HPDE6-E6E7 (cell line): ENCODE measurements at regions not wholly inside any gene's neighbourhood (a gene's known extent, or its start where the extent isn't known, plus 50 kb on each side); places are given as distances from the start of the nearest gene placed in this dataset.
"Not testable (repeated sequence)": the region's sequence is repeated elsewhere in the genome, so short reads cannot be mapped to it uniquely, and the experiment has no call there.

Experiments used
- DNase-seq: peaks from one replicate; pipeline ENCODE4 v3.0.0; 2011; ENCODE audit warnings: missing footprints; ENCODE audit errors: extremely low spot score

DNA sequence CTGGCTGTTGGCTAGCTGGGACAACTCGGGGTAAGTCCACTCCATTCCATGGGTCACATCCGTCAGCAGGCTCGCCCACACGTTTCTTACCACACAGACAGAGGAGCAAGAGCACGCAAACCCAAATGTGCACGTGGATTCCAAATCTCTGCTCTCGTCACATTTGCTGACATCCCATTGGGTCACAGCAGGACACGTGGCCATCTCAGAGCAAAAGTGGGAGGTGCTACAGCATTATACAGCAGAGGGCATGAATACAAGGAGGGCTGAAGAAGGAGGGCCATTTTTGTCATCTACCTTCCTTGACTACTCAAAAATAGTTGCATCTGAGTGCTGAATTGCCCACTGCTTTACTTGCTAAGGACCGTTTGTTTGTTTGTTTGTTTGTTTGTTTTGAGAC is 84.7 kb downstream of the RBBP6 start:
- no peak for DNase-seq

DNA sequence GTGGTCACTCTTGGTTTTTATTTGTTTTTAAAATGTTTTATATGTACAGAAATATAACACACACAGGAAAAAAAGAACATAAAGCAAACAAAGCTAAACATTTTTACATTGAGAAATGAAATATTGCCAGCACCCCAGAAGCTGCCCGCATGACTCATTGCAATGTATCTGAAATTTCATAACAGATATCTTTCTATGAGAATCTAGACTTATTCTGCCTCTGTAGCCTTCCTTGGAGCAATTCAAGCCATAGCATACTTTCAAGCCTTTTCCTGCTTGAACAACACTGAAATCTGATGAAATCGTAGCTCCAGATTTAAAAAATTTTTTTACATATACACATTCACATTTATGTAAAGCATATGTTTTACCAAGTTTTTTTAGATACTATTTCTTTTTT is 86.9 kb downstream of the RBBP6 start:
- DNase-seq, result no peak

DNA sequence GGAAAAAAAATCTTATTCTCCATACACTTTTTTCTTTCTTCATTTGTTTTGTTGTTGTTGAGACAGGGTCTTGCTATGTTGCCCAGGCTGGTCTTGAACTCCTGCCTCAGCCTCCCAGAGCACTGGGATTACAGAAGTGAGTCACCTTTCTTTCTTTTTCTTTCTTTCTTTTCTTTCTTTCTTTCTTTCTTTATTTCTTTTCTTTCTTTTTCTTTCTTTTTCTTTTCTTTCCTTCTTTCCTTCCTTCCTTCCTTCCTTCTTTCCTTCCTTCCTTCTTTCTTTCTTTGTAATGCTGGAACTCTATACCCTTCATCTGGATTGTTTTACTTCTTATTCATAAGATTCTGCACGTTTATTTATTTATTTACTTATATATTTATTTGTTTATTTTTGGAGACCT is 94.5 kb upstream of the TNRC6A start:
- DNase-seq, result no peak

DNA sequence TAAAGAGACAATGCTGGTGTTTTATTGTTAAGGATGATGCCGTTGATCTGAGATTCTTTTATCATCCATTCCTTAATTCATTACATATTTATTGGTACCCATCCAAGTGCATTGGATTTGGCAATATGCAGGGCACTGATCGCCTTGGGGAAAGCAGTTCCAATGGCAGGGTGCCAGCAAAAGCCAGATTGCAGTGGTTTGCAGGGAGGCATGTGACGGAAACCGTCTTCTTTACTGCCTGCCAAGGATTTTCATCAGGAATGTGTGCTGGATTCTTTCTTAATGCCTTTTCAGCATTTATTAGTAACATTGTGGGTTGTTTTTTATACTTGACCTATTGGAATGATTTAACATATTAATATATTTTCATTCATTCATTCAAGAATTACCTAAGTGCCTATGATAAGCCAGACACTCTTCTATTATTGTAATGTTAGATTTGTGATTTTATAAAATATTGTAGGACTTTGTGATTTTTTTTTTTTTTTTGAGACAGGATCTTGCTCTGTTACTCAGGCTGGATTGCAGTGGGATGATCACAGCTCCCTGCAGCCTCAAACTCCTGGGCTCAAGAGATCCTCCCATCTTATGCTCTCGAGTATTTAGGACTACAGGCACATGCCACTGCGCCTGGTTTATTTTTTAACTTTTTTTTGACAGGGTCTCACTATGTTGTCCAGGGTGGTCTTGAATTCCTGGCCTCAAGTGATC is 93.4 kb upstream of the TNRC6A start:
- peak; percentile 39 for DNase-seq

DNA sequence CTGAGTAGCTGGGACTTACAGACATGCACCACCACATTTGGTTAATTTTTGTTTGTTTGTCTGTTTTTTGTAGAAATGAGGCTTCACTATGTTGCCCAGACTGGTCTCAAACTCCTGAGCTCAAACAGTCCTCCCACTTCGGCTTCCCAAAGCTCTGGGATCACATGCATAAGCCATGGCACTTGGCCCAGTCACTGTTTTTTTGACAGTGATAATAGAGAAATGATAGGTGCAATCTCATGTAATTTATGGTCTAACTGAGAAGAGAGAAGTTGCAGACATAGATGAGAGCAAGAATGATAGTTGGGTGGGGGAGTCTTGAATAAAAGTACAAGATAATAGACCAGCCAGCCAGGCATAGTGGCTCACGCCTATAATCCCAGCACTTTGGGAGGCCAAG is 89.7 kb upstream of the TNRC6A start:
- no peak for DNase-seq

DNA sequence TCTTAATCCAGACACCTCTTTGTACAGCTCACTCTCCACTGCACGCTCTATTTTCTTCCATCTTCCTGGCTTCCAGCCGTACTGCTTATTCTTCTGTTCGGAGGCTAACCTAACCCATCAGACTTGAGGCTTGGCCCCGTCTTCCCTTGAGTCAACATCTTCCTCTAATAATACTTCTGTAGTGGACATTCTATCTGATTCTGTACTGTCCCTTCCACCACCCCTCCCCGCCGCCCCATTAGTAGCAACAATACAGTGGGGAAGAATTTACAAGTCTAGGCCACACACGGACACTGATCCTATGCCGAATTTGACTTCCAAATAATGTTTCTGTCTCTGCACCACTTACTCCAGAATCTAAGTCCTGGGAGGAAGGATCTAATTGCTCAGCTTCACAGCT is 86.0 kb upstream of the TNRC6A start:
- no peak for DNase-seq

DNA sequence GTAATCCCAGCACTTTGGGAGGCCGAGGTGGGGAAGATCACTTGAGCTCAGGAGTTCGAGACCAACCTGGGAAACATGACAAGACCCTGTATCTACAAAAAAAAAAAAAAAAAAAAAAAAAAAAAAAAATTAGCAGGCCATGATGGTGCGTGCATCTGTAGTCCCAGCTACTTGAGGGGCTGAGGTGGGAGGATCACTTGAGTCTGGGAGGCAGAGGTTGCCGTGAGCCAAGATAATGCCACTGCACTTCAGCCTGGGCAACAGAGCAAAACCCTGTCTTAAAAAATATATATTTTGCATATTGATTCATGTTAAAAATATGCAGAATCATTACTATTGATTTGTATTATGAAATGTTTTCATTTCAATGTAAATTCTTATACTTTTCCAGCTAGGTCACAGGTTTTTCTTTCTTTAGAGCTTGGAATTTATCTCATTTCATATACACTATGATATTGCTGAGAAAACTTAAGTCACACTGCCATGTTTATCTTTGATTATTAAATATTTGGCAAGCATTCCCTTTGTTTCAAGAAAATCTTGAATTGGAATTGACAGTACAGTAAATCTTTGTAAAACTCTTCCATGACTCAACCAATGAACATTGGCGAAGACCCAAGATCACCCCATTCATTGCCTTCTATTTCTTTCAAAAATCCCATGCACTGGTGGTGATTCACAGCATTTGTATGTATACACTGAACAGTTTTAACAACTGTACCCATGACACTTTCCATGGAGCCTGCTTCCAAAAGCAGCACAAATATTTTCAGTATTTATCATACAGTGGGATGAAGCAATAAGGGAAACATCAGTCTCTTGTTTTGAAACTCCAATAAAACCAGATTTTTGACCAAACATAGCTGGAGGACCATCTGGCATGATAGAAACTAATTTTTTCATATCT is 83.5 kb upstream of the TNRC6A start:
- DNase-seq, result peak; percentile 85

DNA sequence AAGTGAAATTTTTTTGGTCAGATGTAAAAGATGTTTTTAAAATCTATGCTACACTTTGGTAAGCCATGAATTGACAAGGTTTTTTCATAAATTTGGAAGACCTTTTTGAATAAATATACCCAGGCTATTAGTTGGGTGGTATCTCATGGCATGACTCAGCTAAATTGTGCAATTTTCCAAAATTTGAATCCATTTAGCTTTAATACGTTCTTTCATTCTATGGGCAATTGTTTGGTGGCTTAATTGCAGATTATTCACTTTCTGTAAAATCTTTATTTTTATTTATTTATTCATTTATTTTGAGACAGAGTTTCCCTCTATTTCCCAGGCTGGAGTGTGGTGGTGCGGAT is 82.8 kb upstream of the TNRC6A start:
- no peak for DNase-seq

DNA sequence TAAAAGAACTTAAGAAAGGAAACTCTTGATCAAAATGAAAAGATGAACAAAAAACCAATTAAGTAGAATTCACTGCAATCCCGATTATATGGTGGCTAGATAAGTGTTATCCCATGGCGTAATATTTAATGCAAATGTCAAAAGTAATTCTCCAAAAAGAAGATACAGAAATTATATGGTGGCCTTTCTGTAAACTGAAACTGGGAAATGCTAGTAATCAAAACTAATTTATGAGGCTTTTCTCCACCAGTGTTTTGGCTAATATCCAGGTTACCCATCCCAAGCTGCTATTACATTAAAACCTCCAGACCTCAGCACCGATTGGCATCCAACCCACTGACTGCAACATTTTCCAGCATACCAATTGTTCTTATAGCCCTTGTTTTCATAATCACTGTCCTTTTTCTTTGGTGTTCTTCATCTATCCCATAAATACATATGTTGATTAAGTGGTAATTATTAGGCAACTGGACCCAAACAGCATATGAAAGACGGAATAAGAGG is 77.2 kb upstream of the TNRC6A start:
- DNase-seq, result no peak

DNA sequence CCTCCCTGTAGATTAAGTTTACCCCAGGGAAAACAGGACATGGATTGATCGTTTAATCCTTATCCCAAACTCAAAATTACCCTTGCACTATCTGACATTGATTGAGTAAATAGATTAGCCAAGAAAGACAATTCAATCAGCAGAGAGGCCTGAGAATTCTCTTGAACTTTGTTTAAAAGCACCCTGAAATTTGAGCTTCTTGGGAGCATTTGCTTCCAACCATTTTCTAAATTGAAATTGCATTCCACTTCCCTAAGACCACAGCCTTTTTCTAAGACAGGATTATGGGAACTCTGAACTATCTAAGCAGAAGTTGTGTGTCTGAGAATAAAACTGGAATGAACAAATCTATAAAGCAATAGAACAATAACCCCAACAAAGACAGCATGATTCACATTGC is 76.6 kb upstream of the TNRC6A start:
- DNase-seq, result no peak

DNA sequence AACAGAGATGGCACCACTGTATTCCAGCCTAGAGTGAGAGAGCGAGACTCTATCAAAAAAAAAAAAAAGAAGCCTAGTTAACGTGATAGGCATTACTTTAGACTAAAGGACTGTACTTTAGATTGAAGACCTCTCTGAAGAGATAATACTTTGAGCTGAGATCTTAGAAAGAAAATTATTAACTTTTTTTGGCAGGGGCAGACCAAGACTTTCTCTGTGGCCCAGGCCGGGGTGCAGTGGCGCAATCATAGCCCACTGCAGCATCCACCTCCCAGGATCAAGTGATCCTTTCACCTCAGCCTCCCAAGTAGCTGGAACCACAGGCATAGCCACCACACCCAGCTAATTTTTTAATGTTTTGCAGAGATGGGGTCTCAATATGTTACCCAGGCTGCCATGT is 75.7 kb upstream of the TNRC6A start:
- DNase-seq, result no peak

DNA sequence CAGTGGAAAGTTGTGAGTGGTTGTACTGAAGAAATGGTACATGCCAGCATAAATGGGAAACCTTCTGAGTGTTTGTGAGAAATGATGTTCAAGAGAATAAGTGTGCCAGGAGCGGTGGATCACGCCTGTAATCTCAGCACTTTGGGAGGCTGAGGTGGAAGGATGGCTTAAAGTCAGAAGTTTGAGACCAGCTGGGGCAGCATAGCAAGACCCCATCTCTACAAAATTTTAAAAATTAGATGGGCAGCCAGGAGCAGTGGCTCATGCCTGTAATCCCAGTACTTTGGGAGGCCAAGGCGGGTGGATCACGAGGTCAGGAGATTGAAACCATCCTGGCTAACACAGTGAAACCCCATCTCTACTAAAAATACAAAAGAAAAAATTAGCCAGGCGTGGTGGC is 63.5 kb upstream of the TNRC6A start:
- DNase-seq, result not testable (repeated sequence)

DNA sequence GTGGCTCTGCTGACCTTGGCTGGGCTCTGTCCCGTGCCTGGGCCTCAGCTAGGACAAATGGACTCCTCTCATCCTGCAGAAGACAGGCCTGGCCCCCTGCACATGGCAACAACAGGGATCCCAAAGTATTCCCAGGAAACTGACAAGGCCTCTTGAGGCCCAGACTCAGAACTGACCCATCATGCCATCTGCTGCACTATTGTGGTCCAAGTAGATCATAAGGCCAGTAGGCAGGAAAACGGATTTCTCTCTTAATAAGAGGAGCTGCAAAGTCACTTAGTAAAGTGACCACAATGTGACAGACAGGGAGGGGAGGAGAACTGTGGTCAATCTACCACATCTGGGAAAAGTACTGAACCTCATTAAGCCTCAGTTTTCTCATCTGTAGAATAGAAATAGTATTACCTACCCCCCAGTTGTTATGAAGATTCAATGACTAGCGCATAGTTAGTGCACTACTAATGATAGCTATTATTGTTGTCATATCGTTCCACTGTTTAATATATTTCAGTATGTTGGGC is 62.1 kb upstream of the TNRC6A start:
- no peak for DNase-seq

DNA sequence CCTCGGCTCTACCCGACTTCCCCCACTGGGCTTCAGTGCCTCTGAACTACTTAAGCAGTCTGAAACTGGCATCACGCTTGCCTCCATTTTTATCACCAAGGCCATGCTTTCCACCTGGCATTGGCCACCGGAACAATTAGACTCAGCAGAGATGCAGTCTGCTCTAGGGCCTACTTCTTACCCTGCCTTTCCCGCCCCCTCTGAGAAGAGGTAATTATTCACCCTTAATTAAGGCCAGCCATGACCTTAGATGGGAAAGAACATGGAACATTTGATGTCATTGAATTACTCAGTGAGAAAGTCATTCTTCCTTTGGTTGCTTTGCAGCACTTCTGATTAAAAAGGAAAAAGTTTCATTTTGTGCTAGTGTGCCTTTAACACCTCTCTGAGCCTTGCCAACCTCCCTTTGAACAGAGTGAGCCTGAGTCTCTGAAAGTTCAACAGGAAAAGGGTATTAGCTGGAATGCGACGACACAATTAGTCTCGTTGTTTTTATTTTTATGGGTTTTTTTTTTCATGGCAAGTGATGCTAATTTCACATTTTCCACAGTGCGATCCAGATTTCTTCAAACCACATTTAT is 60.9 kb upstream of the TNRC6A start:
- DNase-seq, result no peak

DNA sequence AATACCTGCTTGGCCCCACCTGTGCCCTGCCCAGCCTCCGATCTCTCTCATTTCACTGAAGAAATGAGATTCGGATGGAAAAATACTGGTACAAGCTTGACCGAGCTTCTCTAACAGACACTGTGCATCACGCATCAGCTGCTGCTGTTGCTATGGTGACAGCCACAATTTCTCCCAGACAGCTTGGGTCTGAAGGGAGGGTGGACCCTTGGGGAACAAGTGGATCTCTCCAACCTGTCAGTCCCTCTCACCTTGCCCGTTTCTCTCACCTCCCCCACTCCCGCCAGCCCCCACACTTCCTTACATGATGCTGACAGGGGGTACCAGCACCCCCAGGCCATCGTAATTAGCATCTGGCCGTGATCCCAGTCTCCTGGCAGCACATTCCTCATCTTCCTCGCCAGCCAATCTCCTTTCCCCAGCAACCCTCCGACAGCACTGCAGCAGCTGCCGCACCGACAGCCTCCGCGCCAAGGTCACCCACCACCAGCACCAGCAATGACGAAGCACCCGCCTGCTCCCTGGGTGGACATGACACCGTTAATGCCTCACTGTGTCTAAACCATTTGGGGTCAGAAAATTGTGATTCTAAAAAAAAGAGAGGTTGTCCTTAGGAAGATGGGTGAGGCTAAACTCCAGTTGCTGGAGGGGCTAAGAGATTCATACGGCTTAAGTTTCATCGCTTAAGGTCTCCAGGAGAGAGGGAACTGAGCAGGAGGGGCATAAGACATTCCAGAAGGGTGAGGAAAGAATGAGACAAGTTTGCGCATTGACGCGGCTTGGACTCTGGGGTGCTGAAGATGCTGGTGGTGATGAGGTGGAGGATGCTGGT is 58.6 kb upstream of the TNRC6A start:
- DNase-seq, result no peak

DNA sequence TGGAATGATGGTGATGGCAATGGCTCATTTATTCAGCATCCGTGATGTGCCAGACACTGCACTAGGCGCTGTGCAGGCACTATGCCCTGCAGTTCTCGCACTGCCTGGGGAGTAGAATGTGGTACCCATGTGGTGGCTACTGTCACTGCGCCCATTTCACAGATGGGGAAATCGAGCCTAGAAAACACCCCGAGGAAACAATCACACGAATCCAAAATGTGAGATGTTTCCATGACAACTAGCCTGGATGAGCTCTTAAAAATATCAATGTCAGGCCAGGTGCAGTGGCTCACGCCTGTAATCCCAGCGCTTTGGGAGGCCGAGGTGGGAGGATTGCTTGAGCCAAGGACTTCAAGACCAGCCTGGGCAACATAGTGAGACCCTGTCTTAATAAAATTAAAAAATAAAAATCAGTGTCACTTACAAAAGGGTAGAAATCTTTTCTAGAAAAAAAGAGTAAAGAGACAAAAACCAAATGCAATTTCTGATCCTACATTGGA is 57.9 kb upstream of the TNRC6A start:
- no peak for DNase-seq

DNA sequence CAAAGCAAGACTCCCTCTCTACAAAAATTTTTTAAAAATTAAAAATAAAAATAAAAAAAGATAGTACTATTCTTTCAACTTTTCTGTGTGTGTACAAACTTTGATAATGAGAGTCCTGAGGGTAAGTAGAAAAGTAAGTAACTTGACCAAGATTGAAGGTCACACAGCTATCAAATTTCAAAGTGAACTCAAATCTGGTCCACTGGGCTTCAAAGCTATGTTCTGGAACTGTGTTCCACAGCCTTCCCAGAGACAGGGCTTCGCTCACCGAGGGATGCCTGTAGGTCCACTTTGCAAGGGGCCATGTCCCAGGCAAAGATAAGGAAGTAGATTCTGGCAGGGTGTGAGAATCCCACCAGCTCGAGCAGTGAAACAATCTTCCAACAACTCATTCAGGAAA is 56.3 kb upstream of the TNRC6A start:
- no peak for DNase-seq

DNA sequence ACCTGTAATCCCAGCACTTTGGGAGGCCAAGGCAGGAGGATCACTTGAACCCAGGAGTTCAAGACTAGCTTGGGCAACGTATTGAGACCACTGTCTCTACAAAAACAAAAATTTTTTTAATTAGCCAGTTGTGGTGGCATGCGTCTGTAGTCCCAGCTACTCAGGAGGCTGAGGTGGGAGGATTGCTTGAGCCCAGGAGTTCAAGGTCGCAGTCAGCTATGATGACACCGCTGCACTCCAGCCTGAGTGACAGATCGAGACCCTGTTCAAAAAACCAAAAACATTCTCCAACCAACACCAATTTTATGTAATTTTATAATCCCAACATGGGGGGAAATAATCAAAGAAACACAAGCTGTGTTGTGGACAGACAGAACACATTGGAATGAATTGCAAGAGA is 54.6 kb upstream of the TNRC6A start:
- no peak for DNase-seq

DNA sequence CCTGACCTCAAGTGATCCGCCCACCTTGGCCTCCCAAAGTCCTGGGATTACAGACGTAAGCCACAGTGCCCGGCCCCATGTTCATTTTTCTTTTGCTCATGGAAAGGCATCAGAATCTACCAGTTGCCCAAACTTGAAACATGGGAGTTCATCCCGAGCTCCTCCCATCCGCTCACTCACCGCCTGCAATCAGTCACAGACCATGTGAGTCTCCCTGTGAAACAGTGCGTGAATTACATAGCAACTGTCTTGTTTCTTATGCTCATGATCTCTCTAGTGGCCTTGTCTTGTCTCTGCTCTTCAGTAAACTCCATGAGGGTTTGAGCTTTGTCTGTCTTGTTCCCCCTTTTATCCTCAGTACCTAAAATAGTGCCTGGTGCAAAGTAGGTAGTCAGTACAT is 52.1 kb upstream of the TNRC6A start:
- no peak for DNase-seq
